AG04449 (cell line): ENCODE measurements at regions not wholly inside any gene's neighbourhood (a gene's known extent, or its start where the extent isn't known, plus 50 kb on each side); places are given as distances from the start of the nearest gene placed in this dataset.

ENCODE experiments used
- CTCF ChIA-PET: fragments of 350-600 bp; formaldehyde crosslinking; extraction: SDS; loops from one replicate; lab custom pipeline; 2021; ENCODE audit warnings: antibody characterized with exemption; lab: Yijun Ruan, JAX
- POLR2A ChIA-PET: fragments of 400-600, 350-600 bp; formaldehyde crosslinking; extraction: SDS; loops from one replicate; lab custom pipeline; 2020; ENCODE audit warnings: antibody characterized with exemption, inconsistent platforms; lab: Yijun Ruan, JAX
- DNase-seq: peaks from one replicate; pipeline ENCODE4 v3.0.0-alpha.2; 2010; ENCODE audit warnings: low read depth, low spot score
- H3K4me3 ChIP-seq: 2 replicates; pipeline ENCODE4 v1.5.1; 2011; ENCODE audit warnings: low read depth, mild to moderate bottlenecking, control low read depth, low read length
- CTCF ChIP-seq: IDR thresholded peaks from one replicate; pipeline ENCODE4 v1.5.1; 2011; ENCODE audit warnings: mild to moderate bottlenecking, moderate library complexity, low read length, control low read depth, inconsistent platforms; ENCODE audit not compliant: insufficient read depth; ENCODE audit errors: missing control alignments

- CTCF ChIA-PET = no interaction called here
- DNase-seq = no peak
- no peak overlapping the region for H3K4me3 ChIP-seq
- POLR2A ChIA-PET = no interaction called here
- no peak for TF ChIP-seq CTCF
Observed at GRCh38 chr14:26925876-26926584, 328.2 kb upstream of the NOVA1 start.

- POLR2A ChIA-PET = no interaction called here
- TF ChIP-seq CTCF = no peak
- no peak overlapping the region for H3K4me3 ChIP-seq
- DNase-seq = no peak
- CTCF ChIA-PET = no interaction called here
Observed at GRCh38 chr14:26926585-26926984, 328.8 kb upstream of the NOVA1 start.

GRCh38 chr14:26928019-26928418 lies 330.2 kb upstream of the NOVA1 start:
- ChIA-PET CTCF (no interaction called here), POLR2A (no interaction called here)
- no peak for TF ChIP-seq CTCF
- H3K4me3 ChIP-seq = no peak overlapping the region
- no peak for DNase-seq

GRCh38 chr14:26929361-26929760 lies 331.5 kb upstream of the NOVA1 start:
- DNase-seq = no peak
- CTCF ChIA-PET = no interaction called here
- no peak for TF ChIP-seq CTCF
- H3K4me3 ChIP-seq = no peak overlapping the region
- POLR2A ChIA-PET = no interaction called here

- ChIA-PET POLR2A (no interaction called here), CTCF (no interaction called here)
- DNase-seq = no peak
- H3K4me3 ChIP-seq = no peak overlapping the region
- TF ChIP-seq CTCF = no peak
Observed at GRCh38 chr14:26930576-26930975, 332.7 kb upstream of the NOVA1 start.

GRCh38 chr14:26932606-26933005 lies 334.8 kb upstream of the NOVA1 start:
- TF ChIP-seq CTCF = no peak
- ChIA-PET POLR2A (no interaction called here), CTCF (no interaction called here)
- no peak for DNase-seq
- H3K4me3 ChIP-seq = no peak overlapping the region
